H1 (cell line): ENCODE measurements at regions not wholly inside any gene's neighbourhood (a gene's known extent, or its start where the extent isn't known, plus 50 kb on each side); places are given as distances from the start of the nearest gene placed in this dataset.

Source experiments
- KDM1A ChIP-seq: fragments of 200-600, 300-600 bp; sonication (generic); IDR thresholded peaks from 2 replicates; pipeline ENCODE4 v1.7.1; 2016; ENCODE audit warnings: mild to moderate bottlenecking, low read length, borderline replicate concordance
- RBBP5 ChIP-seq: IDR thresholded peaks from 2 replicates; pipeline ENCODE4 v1.7.1; 2012; ENCODE audit warnings: low read depth, mild to moderate bottlenecking, inconsistent platforms, low read length, moderate library complexity, borderline replicate concordance
- RXRA ChIP-seq: IDR thresholded peaks from 2 replicates; pipeline ENCODE4 v1.6.1; 2011; ENCODE audit warnings: low read depth, mild to moderate bottlenecking, low read length, moderate library complexity; ENCODE audit not compliant: insufficient read depth
- SP1 ChIP-seq: IDR thresholded peaks from 2 replicates; pipeline ENCODE4 v1.6.1; 2011; ENCODE audit warnings: low read depth, low read length
- TCF12 ChIP-seq: IDR thresholded peaks from 2 replicates; pipeline ENCODE4 v1.6.1; 2011; ENCODE audit warnings: low read depth, mild to moderate bottlenecking, low read length

DNA sequence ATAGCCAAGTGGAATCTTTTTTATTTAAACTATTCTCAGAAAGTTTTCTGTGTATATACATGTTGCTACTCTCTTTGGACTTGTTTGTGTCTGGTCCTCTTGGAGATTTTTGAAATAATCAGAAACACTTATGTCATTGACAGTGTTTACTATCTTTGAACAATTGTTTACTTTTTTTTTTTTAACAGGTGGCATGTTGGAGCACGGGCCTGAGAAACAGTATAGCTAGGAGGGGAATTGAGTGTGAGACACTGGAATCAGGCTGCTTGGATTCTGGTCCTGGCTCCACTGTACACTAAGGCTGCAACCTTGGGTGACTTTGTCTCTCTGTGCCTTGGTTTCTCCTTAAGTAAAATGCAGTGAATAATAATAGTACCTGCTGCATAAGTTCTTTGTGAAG, 279.6 kb downstream of the PRL start (continued):
- TF ChIP-seq RBBP5 (no peak), RXRA (no peak), KDM1A (no peak), TCF12 (no peak), SP1 (no peak)
